ENCODE measurements at regions not wholly inside any gene's neighbourhood (a gene's known extent, or its start where the extent isn't known, plus 50 kb on each side); places are given as distances from the start of the nearest gene placed in this dataset.

- Mint-ChIP-seq H3K9me3 (peaks cover 3% of the 10 kb centered on the region; the same call in 1 of the 3 replicates), H3K4me1 (no peaks in the 10 kb centered on the region), H3K36me3 (ENCODE audit: low read depth) (no peaks in the 10 kb centered on the region; the same call in 2 of the 3 replicates), H3K27me3 (ENCODE audit: insufficient read depth, low read depth, poor library complexity) (no peaks in the 10 kb centered on the region), H3K27ac (no peak overlapping the region), H3K4me3 (no peak overlapping the region)
- DNase-seq (ENCODE audit: low spot score), result no peak
- no peak overlapping the region for H2AFZ ChIP-seq
- H3K4me1 ChIP-seq (ENCODE audit: insufficient read depth), result no peaks in the 10 kb centered on the region
- no peaks in the 10 kb centered on the region for H4K20me1 ChIP-seq (replicated peaks; ENCODE audit: insufficient read depth)
- no peaks in the 10 kb centered on the region for H3K27me3 ChIP-seq (ENCODE audit: insufficient read depth)
- no peaks in the 10 kb centered on the region for H3K9me2 ChIP-seq (ENCODE audit: insufficient read depth)
- H3K36me3 ChIP-seq (ENCODE audit: insufficient read depth), result no peaks in the 10 kb centered on the region
- ATAC-seq, result no peak
- H3F3A ChIP-seq (replicated peaks; ENCODE audit: low read depth), result no peaks in the 10 kb centered on the region
- TF ChIP-seq CTCF (conservative IDR thresholded peaks at IDR 0.05; ENCODE audit: low read depth in 2 of 2), result no peak
- no peak for TF ChIP-seq POLR2AphosphoS5 (IDR thresholded peaks at IDR 0.05; ENCODE audit: low read depth)
- no peak for TF ChIP-seq JUNB (IDR thresholded peaks at IDR 0.05; ENCODE audit: unreplicated experiment)
- no peak for TF ChIP-seq ETS1 (IDR thresholded peaks at IDR 0.05)
- TF ChIP-seq ZNF114 (CRISPR knock-in tag; IDR thresholded peaks at IDR 0.05), result no peak
- TF ChIP-seq STAT1 (IDR thresholded peaks at IDR 0.05; ENCODE audit: unreplicated experiment), result no peak
- no peak for TF ChIP-seq ZNF462 (CRISPR knock-in tag; IDR thresholded peaks at IDR 0.05)
- TF ChIP-seq NANOG (IDR thresholded peaks at IDR 0.05; ENCODE audit: borderline replicate concordance), result no peak
- no peak for TF ChIP-seq CREB1 (CRISPR knock-in tag; IDR thresholded peaks at IDR 0.05; ENCODE audit: low read depth)
- no peak for TF ChIP-seq EZH2phosphoT487 (IDR thresholded peaks at IDR 0.05; ENCODE audit: unreplicated experiment)
- TF ChIP-seq ZNF331 (CRISPR knock-in tag; IDR thresholded peaks at IDR 0.05; ENCODE audit: low read depth), result no peak
- TF ChIP-seq, protein P1, sequence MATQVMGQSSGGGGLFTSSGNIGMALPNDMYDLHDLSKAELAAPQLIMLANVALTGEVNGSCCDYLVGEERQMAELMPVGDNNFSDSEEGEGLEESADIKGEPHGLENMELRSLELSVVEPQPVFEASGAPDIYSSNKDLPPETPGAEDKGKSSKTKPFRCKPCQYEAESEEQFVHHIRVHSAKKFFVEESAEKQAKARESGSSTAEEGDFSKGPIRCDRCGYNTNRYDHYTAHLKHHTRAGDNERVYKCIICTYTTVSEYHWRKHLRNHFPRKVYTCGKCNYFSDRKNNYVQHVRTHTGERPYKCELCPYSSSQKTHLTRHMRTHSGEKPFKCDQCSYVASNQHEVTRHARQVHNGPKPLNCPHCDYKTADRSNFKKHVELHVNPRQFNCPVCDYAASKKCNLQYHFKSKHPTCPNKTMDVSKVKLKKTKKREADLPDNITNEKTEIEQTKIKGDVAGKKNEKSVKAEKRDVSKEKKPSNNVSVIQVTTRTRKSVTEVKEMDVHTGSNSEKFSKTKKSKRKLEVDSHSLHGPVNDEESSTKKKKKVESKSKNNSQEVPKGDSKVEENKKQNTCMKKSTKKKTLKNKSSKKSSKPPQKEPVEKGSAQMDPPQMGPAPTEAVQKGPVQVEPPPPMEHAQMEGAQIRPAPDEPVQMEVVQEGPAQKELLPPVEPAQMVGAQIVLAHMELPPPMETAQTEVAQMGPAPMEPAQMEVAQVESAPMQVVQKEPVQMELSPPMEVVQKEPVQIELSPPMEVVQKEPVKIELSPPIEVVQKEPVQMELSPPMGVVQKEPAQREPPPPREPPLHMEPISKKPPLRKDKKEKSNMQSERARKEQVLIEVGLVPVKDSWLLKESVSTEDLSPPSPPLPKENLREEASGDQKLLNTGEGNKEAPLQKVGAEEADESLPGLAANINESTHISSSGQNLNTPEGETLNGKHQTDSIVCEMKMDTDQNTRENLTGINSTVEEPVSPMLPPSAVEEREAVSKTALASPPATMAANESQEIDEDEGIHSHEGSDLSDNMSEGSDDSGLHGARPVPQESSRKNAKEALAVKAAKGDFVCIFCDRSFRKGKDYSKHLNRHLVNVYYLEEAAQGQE (IDR thresholded peaks at IDR 0.05; ENCODE audit: unreplicated experiment), result no peak
- no peak for TF ChIP-seq EZH2 (IDR thresholded peaks at IDR 0.05; ENCODE audit: low read depth, unreplicated experiment)
- H3K4me2 ChIP-seq, result no peak overlapping the region
- H3K27ac ChIP-seq (ENCODE audit: low read depth), result no peak overlapping the region
- H3K4me3 ChIP-seq, result no peak overlapping the region
- H3K79me2 ChIP-seq (replicated peaks; ENCODE audit: insufficient read depth), result no peaks in the 10 kb centered on the region
These were observed 257.6 kb upstream of the CXXC4 start for GRCh38 chr4:104752337-104752736.
